ENCODE measurements at regions not wholly inside any gene's neighbourhood (a gene's known extent, or its start where the extent isn't known, plus 50 kb on each side); places are given as distances from the start of the nearest gene placed in this dataset.
A peak's percentile ranks its signal among the peaks of the same experiment; 100 is the strongest.

DNA sequence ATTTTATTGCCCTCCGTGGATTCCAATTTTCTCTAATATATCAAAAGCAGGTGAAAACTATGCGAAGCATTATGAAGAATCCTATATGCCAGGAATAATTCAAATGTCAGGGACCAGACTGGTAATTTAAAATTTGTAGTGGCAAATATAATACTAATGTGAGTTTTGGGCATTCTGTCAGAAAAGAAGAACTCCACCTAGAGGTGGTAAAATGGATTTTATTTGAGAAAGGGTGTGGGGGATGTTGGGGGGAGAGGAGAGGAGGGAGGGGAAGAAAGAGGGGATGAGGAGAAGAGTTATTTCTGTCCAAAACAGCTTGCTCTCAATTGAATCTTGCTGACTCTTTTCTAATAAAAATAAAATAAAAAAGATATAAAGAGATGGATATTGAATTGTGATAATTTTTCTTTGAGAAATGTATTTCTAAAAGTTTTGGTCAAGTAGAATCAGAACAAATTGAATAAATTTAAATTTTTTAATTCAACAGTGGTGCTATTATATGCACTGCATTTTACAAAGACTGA, 929.3 kb upstream of the SLITRK5 start:
- Histone ChIP-seq H3K4me3 (ENCODE audit: low read depth in 2 of 2, low read length in 2 of 2) (no peak overlapping the region), H3K36me3 (ENCODE audit: control insufficient read depth, insufficient read depth, low read length) (no peaks in the 10 kb centered on the region), H3K27me3 (ENCODE audit: control insufficient read depth, insufficient read depth, low read length) (no peaks in the 10 kb centered on the region), H3K27ac (ENCODE audit: low read length) (no peak overlapping the region), H3K4me1 (ENCODE audit: control insufficient read depth, insufficient read depth, low read length) (no peaks in the 10 kb centered on the region), H3K9me3 (ENCODE audit: control insufficient read depth, insufficient read depth, low read depth, low read length) (no peaks in the 10 kb centered on the region)
- in situ Hi-C loops (cut with HindIII; ENCODE audit: low pct_unique_long_range_greater_than_20kb, low sequenced_read_pairs) (no loop called here), intact Hi-C loops (cut with micrococcal nuclease; ENCODE audit: unreplicated experiment) (no loop called here)
- ChIA-PET CTCF (no interaction called here), POLR2A (no interaction called here)
- no peak for ATAC-seq
- no TSS peak for BruUV-seq (replicated peaks)
- TF ChIP-seq, protein P1, sequence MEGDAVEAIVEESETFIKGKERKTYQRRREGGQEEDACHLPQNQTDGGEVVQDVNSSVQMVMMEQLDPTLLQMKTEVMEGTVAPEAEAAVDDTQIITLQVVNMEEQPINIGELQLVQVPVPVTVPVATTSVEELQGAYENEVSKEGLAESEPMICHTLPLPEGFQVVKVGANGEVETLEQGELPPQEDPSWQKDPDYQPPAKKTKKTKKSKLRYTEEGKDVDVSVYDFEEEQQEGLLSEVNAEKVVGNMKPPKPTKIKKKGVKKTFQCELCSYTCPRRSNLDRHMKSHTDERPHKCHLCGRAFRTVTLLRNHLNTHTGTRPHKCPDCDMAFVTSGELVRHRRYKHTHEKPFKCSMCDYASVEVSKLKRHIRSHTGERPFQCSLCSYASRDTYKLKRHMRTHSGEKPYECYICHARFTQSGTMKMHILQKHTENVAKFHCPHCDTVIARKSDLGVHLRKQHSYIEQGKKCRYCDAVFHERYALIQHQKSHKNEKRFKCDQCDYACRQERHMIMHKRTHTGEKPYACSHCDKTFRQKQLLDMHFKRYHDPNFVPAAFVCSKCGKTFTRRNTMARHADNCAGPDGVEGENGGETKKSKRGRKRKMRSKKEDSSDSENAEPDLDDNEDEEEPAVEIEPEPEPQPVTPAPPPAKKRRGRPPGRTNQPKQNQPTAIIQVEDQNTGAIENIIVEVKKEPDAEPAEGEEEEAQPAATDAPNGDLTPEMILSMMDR (IDR thresholded peaks at IDR 0.05): peak; percentile 11; the same call in 1 of the 2 replicates
- TF ChIP-seq POLR2AphosphoS5 (IDR thresholded peaks at IDR 0.05; ENCODE audit: low read depth, low read length): no peak
- TF ChIP-seq SIN3A (IDR thresholded peaks at IDR 0.05; ENCODE audit: borderline replicate concordance, insufficient read depth, low read depth, low read length): no peak
- TF ChIP-seq TCF7L2 (IDR thresholded peaks at IDR 0.05; ENCODE audit: low read depth, low read length): no peak
- DNase-seq (ENCODE audit: low read depth, low spot score): no peak

DNA sequence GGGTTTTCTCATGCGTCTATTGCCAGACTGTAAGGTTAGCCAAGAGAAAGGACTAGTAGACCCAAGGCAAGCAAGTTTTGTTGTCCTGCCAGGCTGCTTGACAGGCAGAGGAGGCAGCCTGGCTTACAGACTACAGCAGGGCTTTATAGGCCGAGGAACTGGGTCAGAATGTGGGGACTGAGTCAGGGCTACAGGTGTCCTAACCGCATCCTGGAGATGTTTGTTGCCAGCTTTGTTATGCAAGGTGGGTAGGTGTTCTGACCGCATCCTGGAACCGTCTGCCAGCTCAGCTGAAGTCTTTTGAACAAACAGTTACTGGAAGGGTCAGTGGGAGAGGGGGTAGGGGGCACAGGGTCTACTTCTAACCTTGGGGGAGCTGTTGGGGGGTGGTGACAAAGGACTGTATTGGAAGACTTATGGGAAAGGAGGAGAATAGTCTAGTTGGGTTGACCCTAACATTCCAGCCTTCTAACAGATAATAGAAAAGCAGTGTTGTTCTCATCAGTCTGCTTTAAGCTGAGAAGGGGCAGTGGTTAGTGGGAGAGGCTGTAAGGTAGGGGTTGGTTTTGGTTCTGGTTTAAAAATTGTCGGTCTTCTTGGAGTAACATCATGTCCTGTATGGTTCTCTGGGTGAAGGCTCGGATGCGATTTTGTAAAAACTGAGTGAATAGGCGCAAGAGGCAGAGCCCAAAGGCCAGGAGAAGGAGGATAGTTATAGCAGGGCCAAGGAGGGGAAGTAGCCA, 913.8 kb upstream of the SLITRK5 start:
- Histone ChIP-seq H3K27me3 (ENCODE audit: control insufficient read depth, insufficient read depth, low read length) (no peaks in the 10 kb centered on the region), H3K4me1 (ENCODE audit: control insufficient read depth, insufficient read depth, low read length) (no peaks in the 10 kb centered on the region), H3K36me3 (ENCODE audit: control insufficient read depth, insufficient read depth, low read length) (no peaks in the 10 kb centered on the region), H3K9me3 (ENCODE audit: control insufficient read depth, insufficient read depth, low read depth, low read length) (no peaks in the 10 kb centered on the region), H3K27ac (ENCODE audit: low read length) (no peak overlapping the region), H3K4me3 (ENCODE audit: low read depth in 2 of 2, low read length in 2 of 2) (no peak overlapping the region)
- in situ Hi-C loops (cut with HindIII; ENCODE audit: low pct_unique_long_range_greater_than_20kb, low sequenced_read_pairs) (no loop called here), intact Hi-C loops (cut with micrococcal nuclease; ENCODE audit: unreplicated experiment) (no loop called here)
- DNase-seq (ENCODE audit: low read depth, low spot score) (no peak), ATAC-seq (no peak)
- TF ChIP-seq SIN3A (IDR thresholded peaks at IDR 0.05; ENCODE audit: borderline replicate concordance, insufficient read depth, low read depth, low read length): no peak
- TF ChIP-seq, protein P2, sequence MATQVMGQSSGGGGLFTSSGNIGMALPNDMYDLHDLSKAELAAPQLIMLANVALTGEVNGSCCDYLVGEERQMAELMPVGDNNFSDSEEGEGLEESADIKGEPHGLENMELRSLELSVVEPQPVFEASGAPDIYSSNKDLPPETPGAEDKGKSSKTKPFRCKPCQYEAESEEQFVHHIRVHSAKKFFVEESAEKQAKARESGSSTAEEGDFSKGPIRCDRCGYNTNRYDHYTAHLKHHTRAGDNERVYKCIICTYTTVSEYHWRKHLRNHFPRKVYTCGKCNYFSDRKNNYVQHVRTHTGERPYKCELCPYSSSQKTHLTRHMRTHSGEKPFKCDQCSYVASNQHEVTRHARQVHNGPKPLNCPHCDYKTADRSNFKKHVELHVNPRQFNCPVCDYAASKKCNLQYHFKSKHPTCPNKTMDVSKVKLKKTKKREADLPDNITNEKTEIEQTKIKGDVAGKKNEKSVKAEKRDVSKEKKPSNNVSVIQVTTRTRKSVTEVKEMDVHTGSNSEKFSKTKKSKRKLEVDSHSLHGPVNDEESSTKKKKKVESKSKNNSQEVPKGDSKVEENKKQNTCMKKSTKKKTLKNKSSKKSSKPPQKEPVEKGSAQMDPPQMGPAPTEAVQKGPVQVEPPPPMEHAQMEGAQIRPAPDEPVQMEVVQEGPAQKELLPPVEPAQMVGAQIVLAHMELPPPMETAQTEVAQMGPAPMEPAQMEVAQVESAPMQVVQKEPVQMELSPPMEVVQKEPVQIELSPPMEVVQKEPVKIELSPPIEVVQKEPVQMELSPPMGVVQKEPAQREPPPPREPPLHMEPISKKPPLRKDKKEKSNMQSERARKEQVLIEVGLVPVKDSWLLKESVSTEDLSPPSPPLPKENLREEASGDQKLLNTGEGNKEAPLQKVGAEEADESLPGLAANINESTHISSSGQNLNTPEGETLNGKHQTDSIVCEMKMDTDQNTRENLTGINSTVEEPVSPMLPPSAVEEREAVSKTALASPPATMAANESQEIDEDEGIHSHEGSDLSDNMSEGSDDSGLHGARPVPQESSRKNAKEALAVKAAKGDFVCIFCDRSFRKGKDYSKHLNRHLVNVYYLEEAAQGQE (IDR thresholded peaks at IDR 0.05; ENCODE audit: insufficient read depth in 1 of 2, low read depth in 2 of 2, low read length in 1 of 2): no peak
- TF ChIP-seq POLR2AphosphoS5 (IDR thresholded peaks at IDR 0.05; ENCODE audit: low read depth, low read length): no peak
- TF ChIP-seq, protein P1 (IDR thresholded peaks at IDR 0.05): no peak
- TF ChIP-seq TCF7L2 (IDR thresholded peaks at IDR 0.05; ENCODE audit: low read depth, low read length): no peak
- no TSS peak for BruUV-seq (replicated peaks)
- ChIA-PET CTCF (no interaction called here), POLR2A (no interaction called here)
